ENCODE measurements at regions not wholly inside any gene's neighbourhood (a gene's known extent, or its start where the extent isn't known, plus 50 kb on each side); places are given as distances from the start of the nearest gene placed in this dataset.

DNA sequence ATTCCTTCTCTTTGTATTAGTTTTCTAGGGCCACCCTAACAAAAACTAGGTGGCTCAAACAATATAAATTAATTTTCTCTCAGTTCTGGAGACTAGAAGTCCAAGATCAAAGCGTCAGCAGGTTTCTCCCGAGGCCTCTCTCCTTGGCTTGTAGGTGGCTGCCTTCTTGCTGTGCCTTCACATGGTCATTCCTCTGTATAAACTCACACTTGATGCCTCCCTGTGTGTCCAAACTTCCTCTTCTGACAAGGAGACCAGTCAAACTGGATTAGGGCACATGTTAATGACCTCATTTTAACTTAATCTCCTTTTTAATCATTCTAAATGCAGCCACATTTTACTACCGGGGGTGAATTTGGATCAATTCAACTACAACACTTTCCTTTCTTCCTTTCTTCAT lies 691.1 kb downstream of the DIPK2A start:
- H3K4me1 ChIP-seq (ENCODE audit: control insufficient read depth in 1 of 2, insufficient read depth in 2 of 2, low read length in 2 of 2): peaks cover 9 to 14% of the 10 kb centered on the region in 2 donors
- Mint-ChIP-seq H3K27ac (no peak overlapping the region), H3K4me1 (peaks cover 19% of the 10 kb centered on the region), H3K36me3 (no peaks in the 10 kb centered on the region), H3K4me3 (no peak overlapping the region), H3K9me3 (peaks cover 9 to 23% (median 12%) of the 10 kb centered on the region in 7 donors), H3K27me3 (ENCODE audit: low read depth in 3 of 3) (no peaks in the 10 kb centered on the region)
- no peak overlapping the region for H3K4me3 ChIP-seq (replicated peaks in 1 of 3; ENCODE audit: low read depth in 2 of 3, low read length in 3 of 3)
- no peak overlapping the region for H3K9ac ChIP-seq (ENCODE audit: insufficient read depth, low read length, poor library complexity, severe bottlenecking)
- TF ChIP-seq, protein P1, sequence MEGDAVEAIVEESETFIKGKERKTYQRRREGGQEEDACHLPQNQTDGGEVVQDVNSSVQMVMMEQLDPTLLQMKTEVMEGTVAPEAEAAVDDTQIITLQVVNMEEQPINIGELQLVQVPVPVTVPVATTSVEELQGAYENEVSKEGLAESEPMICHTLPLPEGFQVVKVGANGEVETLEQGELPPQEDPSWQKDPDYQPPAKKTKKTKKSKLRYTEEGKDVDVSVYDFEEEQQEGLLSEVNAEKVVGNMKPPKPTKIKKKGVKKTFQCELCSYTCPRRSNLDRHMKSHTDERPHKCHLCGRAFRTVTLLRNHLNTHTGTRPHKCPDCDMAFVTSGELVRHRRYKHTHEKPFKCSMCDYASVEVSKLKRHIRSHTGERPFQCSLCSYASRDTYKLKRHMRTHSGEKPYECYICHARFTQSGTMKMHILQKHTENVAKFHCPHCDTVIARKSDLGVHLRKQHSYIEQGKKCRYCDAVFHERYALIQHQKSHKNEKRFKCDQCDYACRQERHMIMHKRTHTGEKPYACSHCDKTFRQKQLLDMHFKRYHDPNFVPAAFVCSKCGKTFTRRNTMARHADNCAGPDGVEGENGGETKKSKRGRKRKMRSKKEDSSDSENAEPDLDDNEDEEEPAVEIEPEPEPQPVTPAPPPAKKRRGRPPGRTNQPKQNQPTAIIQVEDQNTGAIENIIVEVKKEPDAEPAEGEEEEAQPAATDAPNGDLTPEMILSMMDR (IDR thresholded peaks at IDR 0.05): no peak
- no peaks in the 10 kb centered on the region for H3K36me3 ChIP-seq (replicated peaks in 1 of 2; ENCODE audit: control insufficient read depth in 1 of 2, insufficient read depth in 2 of 2, low read length in 2 of 2)
- no peaks in the 10 kb centered on the region for H3K27me3 ChIP-seq (ENCODE audit: control insufficient read depth in 2 of 2, insufficient read depth in 2 of 2, low read length in 2 of 2)
- WGBS (ENCODE audit: insufficient coverage): 96% methylated on average over 2 of the region's 3 CpGs
- H3K79me2 ChIP-seq (ENCODE audit: insufficient read depth, low read length): no peaks in the 10 kb centered on the region
- DNase-seq: no peak
- H3K9me3 ChIP-seq (replicated peaks in 1 of 2; ENCODE audit: control insufficient read depth in 1 of 2, insufficient read depth in 1 of 2, low read length in 2 of 2): peaks cover 7 to 10% of the 10 kb centered on the region in 2 donors
- no peaks in the 10 kb centered on the region for H4K20me1 ChIP-seq (ENCODE audit: insufficient read depth, low read length)
- intact Hi-C loops (cut with micrococcal nuclease): no loop called here
- H2AFZ ChIP-seq (ENCODE audit: insufficient read depth, low read depth, low read length, poor library complexity, severe bottlenecking): no peak overlapping the region
- no peak overlapping the region for H3K4me2 ChIP-seq (replicated peaks; ENCODE audit: extremely low read depth, low read length, poor library complexity, severe bottlenecking)
- H3K27ac ChIP-seq (ENCODE audit: low read depth in 1 of 2, low read length in 2 of 2): no peak overlapping the region

DNA sequence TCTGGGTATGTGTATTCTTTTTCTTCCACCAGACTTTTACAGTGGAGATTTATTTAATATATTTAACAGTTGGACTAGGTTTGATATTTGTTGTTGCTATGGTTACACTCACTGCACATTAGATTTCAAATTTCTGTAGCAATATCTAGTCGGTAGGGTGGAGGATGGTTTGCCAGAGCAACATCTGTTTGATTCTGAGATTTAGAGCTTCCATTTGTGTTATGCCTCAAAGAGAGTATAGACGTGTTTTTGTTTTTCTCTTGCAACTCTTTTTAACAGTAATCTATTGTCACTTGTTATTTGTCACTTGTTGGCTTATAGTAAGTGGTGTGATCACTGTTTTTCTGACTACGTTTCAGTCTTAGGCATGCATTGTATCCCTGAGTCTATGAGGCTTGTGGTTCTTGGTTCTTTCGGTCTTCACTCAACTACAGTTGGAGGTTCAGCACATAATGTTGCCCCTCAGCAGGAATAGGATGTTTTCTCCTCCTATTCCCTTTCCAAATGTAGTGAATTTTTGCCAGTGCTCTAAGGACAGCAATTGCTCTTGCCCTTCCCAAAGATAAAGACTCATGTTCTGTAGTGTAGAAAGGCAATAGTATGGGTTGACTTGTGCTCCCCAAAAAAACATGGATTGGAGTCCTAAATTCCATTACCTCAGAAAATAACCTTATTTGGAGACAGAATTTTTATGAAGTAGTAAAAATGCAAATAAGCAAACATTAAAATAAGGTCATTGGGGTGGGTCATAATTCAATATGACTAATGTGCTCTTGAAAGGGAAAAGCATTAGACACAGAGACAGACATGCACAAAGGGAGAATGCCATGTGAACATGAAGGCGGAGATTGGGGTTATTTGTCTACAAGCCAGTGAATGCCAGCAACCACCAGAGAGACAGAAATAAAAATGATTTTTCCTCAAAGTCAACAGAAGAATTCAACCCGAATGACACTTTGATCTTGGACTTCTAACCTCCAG lies 692.1 kb downstream of the DIPK2A start:
- H3K27ac ChIP-seq (ENCODE audit: low read depth in 1 of 2, low read length in 2 of 2): no peak overlapping the region
- no peaks in the 10 kb centered on the region for H3K79me2 ChIP-seq (ENCODE audit: insufficient read depth, low read length)
- peaks cover 9 to 23% (median 12%) of the 10 kb centered on the region in 7 donors for H3K9me3 Mint-ChIP-seq
- no peak overlapping the region for H3K9ac ChIP-seq (ENCODE audit: insufficient read depth, low read length, poor library complexity, severe bottlenecking)
- H3K4me3 ChIP-seq (replicated peaks in 1 of 3; ENCODE audit: low read depth in 2 of 3, low read length in 3 of 3): no peak overlapping the region
- peaks cover 19% of the 10 kb centered on the region for H3K4me1 Mint-ChIP-seq
- no peak overlapping the region for H3K4me2 ChIP-seq (replicated peaks; ENCODE audit: extremely low read depth, low read length, poor library complexity, severe bottlenecking)
- no peaks in the 10 kb centered on the region for H3K36me3 Mint-ChIP-seq
- no peak overlapping the region for H2AFZ ChIP-seq (ENCODE audit: insufficient read depth, low read depth, low read length, poor library complexity, severe bottlenecking)
- H3K4me1 ChIP-seq (ENCODE audit: control insufficient read depth in 1 of 2, insufficient read depth in 2 of 2, low read length in 2 of 2): peaks cover 9 to 14% of the 10 kb centered on the region in 2 donors
- H3K27me3 Mint-ChIP-seq (ENCODE audit: low read depth in 3 of 3): no peaks in the 10 kb centered on the region
- H3K27ac Mint-ChIP-seq: no peak overlapping the region
- no CpG with 5 or more reads among the region's 6 CpGs for WGBS (ENCODE audit: insufficient coverage)
- no peaks in the 10 kb centered on the region for H3K27me3 ChIP-seq (ENCODE audit: control insufficient read depth in 2 of 2, insufficient read depth in 2 of 2, low read length in 2 of 2)
- H3K4me3 Mint-ChIP-seq: no peak overlapping the region
- no peak for DNase-seq
- TF ChIP-seq, protein P1 (IDR thresholded peaks at IDR 0.05): no peak
- H4K20me1 ChIP-seq (ENCODE audit: insufficient read depth, low read length): no peaks in the 10 kb centered on the region
- H3K36me3 ChIP-seq (replicated peaks in 1 of 2; ENCODE audit: control insufficient read depth in 1 of 2, insufficient read depth in 2 of 2, low read length in 2 of 2): no peaks in the 10 kb centered on the region
- intact Hi-C loops (cut with micrococcal nuclease): no loop called here
- H3K9me3 ChIP-seq (replicated peaks in 1 of 2; ENCODE audit: control insufficient read depth in 1 of 2, insufficient read depth in 1 of 2, low read length in 2 of 2): peaks cover 7 to 10% of the 10 kb centered on the region in 2 donors

Data from CD14-positive monocyte (primary cell).